SK-N-SH treated with all-trans-retinoic acid at 6 μM for 48 hours (cell line): ENCODE measurements at regions not wholly inside any gene's neighbourhood (a gene's known extent, or its start where the extent isn't known, plus 50 kb on each side); places are given as distances from the start of the nearest gene placed in this dataset.

Experiments used
- ARNTL ChIP-seq: fragments of 450-650 bp; formaldehyde crosslinking; IDR thresholded peaks from 2 replicates; pipeline ENCODE4 v1.5.0; 2020; ENCODE audit warnings: low read depth, mild to moderate bottlenecking, moderate library complexity, borderline replicate concordance
- CSDC2 ChIP-seq: fragments of 250-450 bp; sonication (Bioruptor Pico); IDR thresholded peaks from 2 replicates; pipeline ENCODE4 v1.5.0; 2020; ENCODE audit warnings: mild to moderate bottlenecking, moderate library complexity
- GLIS3 ChIP-seq: fragments of 250-450 bp; sonication (Bioruptor Pico); IDR thresholded peaks from 2 replicates; pipeline ENCODE4 v1.5.0; 2020; ENCODE audit warnings: mild to moderate bottlenecking, moderate library complexity
- ISL1 ChIP-seq: fragments of 250-450 bp; sonication (Bioruptor Pico); IDR thresholded peaks from 2 replicates; pipeline ENCODE4 v2.1.2; 2022; ENCODE audit warnings: mild to moderate bottlenecking, moderate library complexity
- PATZ1 ChIP-seq: fragments of 250-450 bp; sonication (Bioruptor Pico); IDR thresholded peaks from 2 replicates; pipeline ENCODE4 v1.8.0; 2020; ENCODE audit warnings: mild to moderate bottlenecking, moderate library complexity, borderline replicate concordance
- POU6F1 ChIP-seq: fragments of 250-450 bp; sonication (Bioruptor Pico); IDR thresholded peaks from 2 replicates; pipeline ENCODE4 v1.8.0; 2021; ENCODE audit warnings: low read depth, mild to moderate bottlenecking, moderate library complexity, borderline replicate concordance
- SNAI2 ChIP-seq: fragments of 250-450 bp; sonication (Bioruptor Pico); IDR thresholded peaks from 2 replicates; pipeline ENCODE4 v1.5.0; 2020; ENCODE audit warnings: mild to moderate bottlenecking, moderate library complexity
- TSHZ2 ChIP-seq: fragments of 250-450 bp; sonication (Bioruptor Pico); IDR thresholded peaks from 2 replicates; pipeline ENCODE4 v1.5.0; 2020; ENCODE audit warnings: mild to moderate bottlenecking, moderate library complexity
- ZFP30 ChIP-seq: fragments of 450-650 bp; formaldehyde crosslinking; IDR thresholded peaks from 2 replicates; pipeline ENCODE4 v1.5.0; 2022; ENCODE audit warnings: mild to moderate bottlenecking, moderate library complexity
- ZNF8 ChIP-seq: fragments of 450-650 bp; formaldehyde crosslinking; IDR thresholded peaks from 2 replicates; pipeline ENCODE4 v1.5.0; 2020; ENCODE audit warnings: mild to moderate bottlenecking, moderate library complexity

- TF ChIP-seq TSHZ2 (CRISPR knock-in tag) (no peak), ZFP30 (no peak), ARNTL (CRISPR knock-in tag) (no peak), POU6F1 (no peak), ZNF8 (CRISPR knock-in tag) (no peak), CSDC2 (no peak), ISL1 (CRISPR knock-in tag) (no peak), GLIS3 (no peak), PATZ1 (CRISPR knock-in tag) (no peak), SNAI2 (CRISPR knock-in tag) (no peak)
Observed at GRCh38 chr11:119802670-119803069, 73.7 kb upstream of the NECTIN1 start.
